ENCODE measurements at regions not wholly inside any gene's neighbourhood (a gene's known extent, or its start where the extent isn't known, plus 50 kb on each side); places are given as distances from the start of the nearest gene placed in this dataset.

DNA sequence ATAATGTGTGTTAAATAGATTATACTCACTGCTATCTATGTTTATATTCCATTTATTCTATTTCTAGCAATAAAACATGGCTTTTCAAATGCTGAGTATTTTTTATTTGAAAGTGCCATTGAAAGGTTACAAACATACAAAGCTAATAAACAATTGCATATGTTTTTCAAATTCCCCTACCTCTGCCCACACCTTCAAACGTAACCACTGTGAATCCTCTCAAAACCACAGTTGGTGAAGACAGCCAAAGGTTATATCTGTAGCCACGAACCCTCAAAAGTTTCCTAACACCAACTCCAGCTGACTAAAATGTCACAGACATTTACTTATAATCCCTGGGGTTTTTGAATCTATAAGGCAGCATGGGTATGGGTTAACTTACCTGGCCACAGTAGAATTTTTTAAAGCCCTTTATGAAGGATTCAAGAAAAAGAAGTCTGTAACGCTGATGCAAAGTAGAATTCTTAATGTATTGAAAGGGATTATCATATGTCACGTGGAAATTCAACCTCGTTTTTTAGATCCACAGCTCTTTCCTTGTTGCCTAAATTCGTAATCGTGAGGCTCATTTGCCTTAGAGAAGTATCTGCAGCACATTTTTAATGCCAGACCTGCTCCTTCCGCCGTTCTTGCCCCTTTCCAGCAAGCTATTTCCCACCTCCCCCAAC, 122.5 kb upstream of the ZC3H12C start (continued):
- TF ChIP-seq NFKB2 (CRISPR knock-in tag; IDR thresholded peaks at IDR 0.05; ENCODE audit: borderline replicate concordance) (no peak), ZBTB8A (CRISPR knock-in tag; IDR thresholded peaks at IDR 0.05; ENCODE audit: borderline replicate concordance, low read depth) (no peak)

DNA sequence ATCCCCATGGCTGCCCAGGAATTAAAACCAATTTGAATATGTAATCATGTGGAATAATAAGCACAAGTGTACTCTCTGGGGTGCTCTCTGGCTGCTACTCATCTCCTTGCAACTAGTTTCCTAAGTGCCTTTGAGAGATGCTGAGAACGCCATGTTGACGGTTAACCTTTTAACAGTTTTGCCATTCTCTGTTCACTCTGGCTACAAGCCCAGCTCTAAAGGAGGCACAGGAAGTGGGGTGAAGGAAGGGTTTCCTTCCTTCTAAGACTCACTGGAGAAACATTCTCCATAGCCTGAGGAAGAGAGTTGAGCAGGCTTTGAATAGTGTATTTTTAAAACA, 122.0 kb upstream of the ZC3H12C start:
- Histone ChIP-seq H4K20me1 (ENCODE audit: insufficient read depth, low read length) (no peaks in the 10 kb centered on the region), H3K4me2 (ENCODE audit: low read depth, low read length) (no peak overlapping the region), H3K36me3 (replicated peaks in 1 of 2; ENCODE audit: control insufficient read depth in 1 of 2, insufficient read depth in 2 of 2, low read length in 2 of 2) (no peaks in the 10 kb centered on the region), H3K9me3 (ENCODE audit: low read length) (no peaks in the 10 kb centered on the region), H3K9ac (ENCODE audit: insufficient read depth, low read depth, low read length) (no peak overlapping the region), H3K79me2 (ENCODE audit: insufficient read depth, low read length) (no peaks in the 10 kb centered on the region), H3K27ac (ENCODE audit: extremely low read length, insufficient read depth, low read length) (no peak overlapping the region), H3K4me1 (ENCODE audit: insufficient read depth, low read length) (no peaks in the 10 kb centered on the region), H2AFZ (ENCODE audit: low read length) (no peak overlapping the region), H3K27me3 (ENCODE audit: control insufficient read depth in 1 of 2, insufficient read depth in 2 of 2, low read length in 2 of 2) (peaks cover 0 to 5% of the 10 kb centered on the region in 2 experiments; a peak in 1 of 5 replicates), H3K4me3 (replicated peaks in 1 of 3; ENCODE audit: insufficient read depth in 1 of 3, low read depth in 2 of 3, low read length in 3 of 3) (no peak overlapping the region)
- ChIA-PET POLR2A (no interaction called here), CTCF (ENCODE audit: low intra/inter-chr PET ratio, low total read pairs) (no interaction called here)
- no peak for FAIRE-seq
- 0% methylated on average over 2 of the region's 2 CpGs for WGBS (ENCODE audit: low lambda C conversion rate)
- TF ChIP-seq ZNF773 (CRISPR knock-in tag; IDR thresholded peaks at IDR 0.05; ENCODE audit: borderline replicate concordance) (no peak), FOXA1 (IDR thresholded peaks at IDR 0.05) (no peak), FOXA1 (CRISPR knock-in tag; IDR thresholded peaks at IDR 0.05) (no peak), REPIN1 (CRISPR knock-in tag; IDR thresholded peaks at IDR 0.05; ENCODE audit: borderline replicate concordance, low read depth) (no peak), KDM4B (CRISPR knock-in tag; IDR thresholded peaks at IDR 0.05) (no peak)
- TF ChIP-seq, protein P1, sequence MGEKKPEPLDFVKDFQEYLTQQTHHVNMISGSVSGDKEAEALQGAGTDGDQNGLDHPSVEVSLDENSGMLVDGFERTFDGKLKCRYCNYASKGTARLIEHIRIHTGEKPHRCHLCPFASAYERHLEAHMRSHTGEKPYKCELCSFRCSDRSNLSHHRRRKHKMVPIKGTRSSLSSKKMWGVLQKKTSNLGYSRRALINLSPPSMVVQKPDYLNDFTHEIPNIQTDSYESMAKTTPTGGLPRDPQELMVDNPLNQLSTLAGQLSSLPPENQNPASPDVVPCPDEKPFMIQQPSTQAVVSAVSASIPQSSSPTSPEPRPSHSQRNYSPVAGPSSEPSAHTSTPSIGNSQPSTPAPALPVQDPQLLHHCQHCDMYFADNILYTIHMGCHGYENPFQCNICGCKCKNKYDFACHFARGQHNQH (CRISPR knock-in tag; IDR thresholded peaks at IDR 0.05): no peak
- no TSS peak for BruUV-seq (replicated peaks)
- in situ Hi-C loops (cut with HindIII; ENCODE audit: extremely low pct_ligation_motif_present, low pct_unique_long_range_greater_than_20kb): no loop called here
- no peak for ATAC-seq
- intact Hi-C loops (cut with micrococcal nuclease; ENCODE audit: unreplicated experiment): no loop called here
- no peak for DNase-seq (ENCODE audit: low spot score)

Measured in HepG2 (cell line).